ENCODE measurements at regions not wholly inside any gene's neighbourhood (a gene's known extent, or its start where the extent isn't known, plus 50 kb on each side); places are given as distances from the start of the nearest gene placed in this dataset.
"Not testable (repeated sequence)": the region's sequence is repeated elsewhere in the genome, so short reads cannot be mapped to it uniquely, and the experiment has no call there.

- peak; percentile 50 for DNase-seq
- Mint-ChIP-seq H3K4me3 (peak overlapping the region; percentile 4), H3K27ac (peak overlapping the region; percentile 90), H3K9me3 (peaks cover 10% of the 10 kb centered on the region), H3K36me3 (peaks cover 14% of the 10 kb centered on the region), H3K4me1 (peaks cover 57% of the 10 kb centered on the region), H3K27me3 (no peaks in the 10 kb centered on the region)
- CTCF ChIA-PET: interaction anchor here (0.6 to 1.8 kb wide), 4 partner anchors 13 to 94 kb away, joined by 3 to 5 read pairs (median 4); no protein-coding TSS in a partner anchor
Measured at GRCh38 chr12:46549527-46550265, 177.1 kb upstream of the SLC38A2 start.

GRCh38 chr12:46548605-46549071 lies 176.1 kb upstream of the SLC38A2 start:
- peak overlapping the region; percentile 90 for H3K27ac Mint-ChIP-seq

GRCh38 chr12:46547421-46548354 lies 175.1 kb upstream of the SLC38A2 start:
- Mint-ChIP-seq H3K27me3 (no peaks in the 10 kb centered on the region), H3K4me1 (peaks cover 62% of the 10 kb centered on the region), H3K27ac (no peak overlapping the region), H3K36me3 (peaks cover 27% of the 10 kb centered on the region), H3K4me3 (no peak overlapping the region), H3K9me3 (peaks cover 23% of the 10 kb centered on the region)
- no peak for DNase-seq
- CTCF ChIA-PET: interaction anchor here (0.9 to 2.1 kb wide), 7 partner anchors 13 to 114 kb away, joined by 3 to 12 read pairs (median 4); no protein-coding TSS in a partner anchor

More at GRCh38 chr12:46548605-46549071, 176.1 kb upstream of the SLC38A2 start:
- Mint-ChIP-seq H3K4me1 (peaks cover 60% of the 10 kb centered on the region), H3K4me3 (no peak overlapping the region), H3K9me3 (peaks cover 18% of the 10 kb centered on the region), H3K36me3 (peaks cover 23% of the 10 kb centered on the region), H3K27me3 (no peaks in the 10 kb centered on the region)
- CTCF ChIA-PET: interaction anchor here (0.9 to 1.8 kb wide), 4 partner anchors 25 to 113 kb away, joined by 3 to 5 read pairs (median 4); no protein-coding TSS in a partner anchor
- no peak for DNase-seq

- DNase-seq: peak; percentile 26
- peaks cover 62% of the 10 kb centered on the region for H3K4me1 Mint-ChIP-seq
- H3K4me3 Mint-ChIP-seq: no peak overlapping the region
- peaks cover 25% of the 10 kb centered on the region for H3K9me3 Mint-ChIP-seq
- CTCF ChIA-PET: interaction anchor here (0.9 to 2.1 kb wide), 6 partner anchors 12 to 114 kb away, joined by 3 to 12 read pairs (median 4); no protein-coding TSS in a partner anchor
- peak overlapping the region; percentile 78 for H3K27ac Mint-ChIP-seq
- no peaks in the 10 kb centered on the region for H3K27me3 Mint-ChIP-seq
- peaks cover 24% of the 10 kb centered on the region for H3K36me3 Mint-ChIP-seq
Measured at GRCh38 chr12:46546634-46547273, 174.2 kb upstream of the SLC38A2 start.

- H3K27ac Mint-ChIP-seq: peak overlapping the region; percentile 16
- H3K36me3 Mint-ChIP-seq: peaks cover 31% of the 10 kb centered on the region
Measured at GRCh38 chr12:46543378-46543795, 170.8 kb upstream of the SLC38A2 start.

GRCh38 chr12:46538976-46539375 lies 166.4 kb upstream of the SLC38A2 start:
- H3K36me3 Mint-ChIP-seq: peaks cover 18% of the 10 kb centered on the region
- H3K27ac Mint-ChIP-seq: no peak overlapping the region
- DNase-seq: no peak
- CTCF ChIA-PET: interaction anchor here (0.6 to 1.1 kb wide), 2 partner anchors 9 to 24 kb away, joined by 3 read pairs; no protein-coding TSS in a partner anchor
- H3K4me3 Mint-ChIP-seq: no peak overlapping the region
- peaks cover 2% of the 10 kb centered on the region for H3K4me1 Mint-ChIP-seq
- no peaks in the 10 kb centered on the region for H3K27me3 Mint-ChIP-seq
- H3K9me3 Mint-ChIP-seq: peaks cover 22% of the 10 kb centered on the region

More at GRCh38 chr12:46543378-46543795, 170.8 kb upstream of the SLC38A2 start:
- DNase-seq, H3K27me3 Mint-ChIP-seq, CTCF ChIA-PET, H3K4me3 Mint-ChIP-seq: not testable (repeated sequence)
- peaks cover 33% of the 10 kb centered on the region for H3K9me3 Mint-ChIP-seq
- H3K4me1 Mint-ChIP-seq: peaks cover 31% of the 10 kb centered on the region

- CTCF ChIA-PET: no interaction called here
Measured at GRCh38 chr12:46537387-46537955, 164.9 kb upstream of the SLC38A2 start.

GRCh38 chr12:46536316-46536715 lies 163.7 kb upstream of the SLC38A2 start:
- H3K27me3 Mint-ChIP-seq, H3K27ac Mint-ChIP-seq, DNase-seq, H3K4me3 Mint-ChIP-seq, H3K4me1 Mint-ChIP-seq, CTCF ChIA-PET: not testable (repeated sequence)
- peaks cover 12% of the 10 kb centered on the region for H3K9me3 Mint-ChIP-seq
- H3K36me3 Mint-ChIP-seq: peaks cover 11% of the 10 kb centered on the region

More at GRCh38 chr12:46537387-46537955, 164.9 kb upstream of the SLC38A2 start:
- Mint-ChIP-seq H3K9me3 (peaks cover 13% of the 10 kb centered on the region), H3K4me3 (no peak overlapping the region), H3K36me3 (peaks cover 11% of the 10 kb centered on the region), H3K27ac (no peak overlapping the region), H3K27me3 (no peaks in the 10 kb centered on the region), H3K4me1 (no peaks in the 10 kb centered on the region)
- no peak for DNase-seq

GRCh38 chr12:46535907-46536306 lies 163.3 kb upstream of the SLC38A2 start:
- no peak overlapping the region for H3K27ac Mint-ChIP-seq
- H3K4me3 Mint-ChIP-seq: no peak overlapping the region
- CTCF ChIA-PET: no interaction called here

GRCh38 chr12:46535376-46535775 lies 162.8 kb upstream of the SLC38A2 start:
- DNase-seq: no peak
- Mint-ChIP-seq H3K4me1 (no peaks in the 10 kb centered on the region), H3K27ac (no peak overlapping the region), H3K36me3 (peaks cover 5% of the 10 kb centered on the region), H3K9me3 (peaks cover 5% of the 10 kb centered on the region), H3K4me3 (no peak overlapping the region), H3K27me3 (peaks cover 4% of the 10 kb centered on the region)
- CTCF ChIA-PET: interaction anchor here (1.3 kb wide), 1 partner anchor 11 kb away, joined by 4 read pairs; no protein-coding TSS in a partner anchor

More at GRCh38 chr12:46535907-46536306, 163.3 kb upstream of the SLC38A2 start:
- H3K9me3 Mint-ChIP-seq: peaks cover 9% of the 10 kb centered on the region
- peaks cover 9% of the 10 kb centered on the region for H3K36me3 Mint-ChIP-seq
- H3K4me1 Mint-ChIP-seq: no peaks in the 10 kb centered on the region
- H3K27me3 Mint-ChIP-seq: peaks cover 4% of the 10 kb centered on the region
- DNase-seq: no peak

GRCh38 chr12:46534327-46534840 lies 161.8 kb upstream of the SLC38A2 start:
- Mint-ChIP-seq H3K4me1 (no peaks in the 10 kb centered on the region), H3K27me3 (peaks cover 4% of the 10 kb centered on the region), H3K36me3 (peaks cover 8% of the 10 kb centered on the region), H3K9me3 (peaks cover 9% of the 10 kb centered on the region), H3K27ac (no peak overlapping the region), H3K4me3 (no peak overlapping the region)
- DNase-seq: no peak
- CTCF ChIA-PET: interaction anchor here (1.3 kb wide), 1 partner anchor 12 kb away, joined by 4 read pairs; no protein-coding TSS in a partner anchor

GRCh38 chr12:46533723-46534122 lies 161.2 kb upstream of the SLC38A2 start:
- peaks cover 15% of the 10 kb centered on the region for H3K9me3 Mint-ChIP-seq
- peaks cover 4% of the 10 kb centered on the region for H3K27me3 Mint-ChIP-seq
- H3K36me3 Mint-ChIP-seq: peaks cover 10% of the 10 kb centered on the region
- H3K4me3 Mint-ChIP-seq: no peak overlapping the region
- no peak overlapping the region for H3K27ac Mint-ChIP-seq
- H3K4me1 Mint-ChIP-seq: no peaks in the 10 kb centered on the region
- CTCF ChIA-PET: no interaction called here
- DNase-seq: no peak

- H3K27me3 Mint-ChIP-seq: peaks cover 4% of the 10 kb centered on the region
- peaks cover 23% of the 10 kb centered on the region for H3K9me3 Mint-ChIP-seq
- H3K4me3 Mint-ChIP-seq: no peak overlapping the region
- CTCF ChIA-PET: no interaction called here
- no peaks in the 10 kb centered on the region for H3K4me1 Mint-ChIP-seq
- DNase-seq: no peak
- H3K36me3 Mint-ChIP-seq: peaks cover 22% of the 10 kb centered on the region
- no peak overlapping the region for H3K27ac Mint-ChIP-seq
Measured at GRCh38 chr12:46531804-46532203, 159.2 kb upstream of the SLC38A2 start.

All from activated naive CD4-positive, alpha-beta T cell treated with anti-CD3 and anti-CD28 coated beads, Interleukin-2, amount 10 ng/mL, durations not matched to agents 7 days and 5 days (primary cell).